Limb (tissue), 2 donors: ENCODE measurements at regions not wholly inside any gene's neighbourhood (a gene's known extent, or its start where the extent isn't known, plus 50 kb on each side); places are given as distances from the start of the nearest gene placed in this dataset.
"Not testable (repeated sequence)": the region's sequence is repeated elsewhere in the genome, so short reads cannot be mapped to it uniquely, and the experiment has no call there.

Source experiments
- DNase-seq, 2 donors: peaks; one replicate each; pipeline ENCODE4 v3.0.0-alpha.2; 2016; ENCODE audit errors: extremely low spot score in 2 of 2

- DNase-seq: no peak
Observed at GRCh38 chr3:177356113-177356512, 158.8 kb upstream of the TBL1XR1 start.

- DNase-seq: no peak
Observed at GRCh38 chr3:177356952-177357351, 159.7 kb upstream of the TBL1XR1 start.

GRCh38 chr3:177357352-177358090 lies 160.2 kb upstream of the TBL1XR1 start:
- DNase-seq: no peak

GRCh38 chr3:177358091-177358976 lies 161.1 kb upstream of the TBL1XR1 start:
- DNase-seq: peak in 1 of 2 donors; percentile 66

GRCh38 chr3:177358977-177359592 lies 161.8 kb upstream of the TBL1XR1 start:
- peak in 1 of 2 donors; percentile 71 for DNase-seq

GRCh38 chr3:177359593-177360357 lies 162.5 kb upstream of the TBL1XR1 start:
- peak; percentile 98 to 99 for DNase-seq

- DNase-seq: peak in 1 of 2 donors; percentile 40
Observed at GRCh38 chr3:177361081-177361938, 164.0 kb upstream of the TBL1XR1 start.

GRCh38 chr3:177362626-177363025 lies 165.3 kb upstream of the TBL1XR1 start:
- DNase-seq: no peak

GRCh38 chr3:177364236-177364635 lies 167.0 kb upstream of the TBL1XR1 start:
- no peak for DNase-seq

GRCh38 chr3:177365294-177365693 lies 168.0 kb upstream of the TBL1XR1 start:
- not testable (repeated sequence) for DNase-seq

GRCh38 chr3:177367788-177368187 lies 170.5 kb upstream of the TBL1XR1 start:
- DNase-seq: no peak

- no peak for DNase-seq
Observed at GRCh38 chr3:177370246-177370822, 173.1 kb upstream of the TBL1XR1 start.

GRCh38 chr3:177371146-177371545 lies 173.9 kb upstream of the TBL1XR1 start:
- no peak for DNase-seq

GRCh38 chr3:177371888-177372287 lies 174.6 kb upstream of the TBL1XR1 start:
- DNase-seq: no peak

- DNase-seq: no peak
Observed at GRCh38 chr3:177374323-177374722, 177.0 kb upstream of the TBL1XR1 start.

GRCh38 chr3:177375316-177375715 lies 178.0 kb upstream of the TBL1XR1 start:
- no peak for DNase-seq

GRCh38 chr3:177377166-177377565 lies 179.9 kb upstream of the TBL1XR1 start:
- DNase-seq: no peak

- no peak for DNase-seq
Observed at GRCh38 chr3:177378168-177378567, 180.9 kb upstream of the TBL1XR1 start.

- DNase-seq: no peak
Observed at GRCh38 chr3:177379045-177379444, 181.8 kb upstream of the TBL1XR1 start.

- DNase-seq: no peak
Observed at GRCh38 chr3:177381070-177381469, 183.8 kb upstream of the TBL1XR1 start.
